CD4-positive, alpha-beta T cell (primary cell): ENCODE measurements at regions not wholly inside any gene's neighbourhood (a gene's known extent, or its start where the extent isn't known, plus 50 kb on each side); places are given as distances from the start of the nearest gene placed in this dataset.

Source experiments
- ATAC-seq: fragments of 200-7000 bp; cut with Tn5 transposase; one replicate; pipeline ENCODE4 v1.10.0; 2022; ENCODE audit warnings: mild to moderate bottlenecking; ENCODE audit not compliant: poor library complexity
- CTCF ChIA-PET: fragments of 350-600 bp; sonication (Branson Sonifier 250); formaldehyde crosslinking; loops from one replicate; lab custom pipeline; 2021; ENCODE audit warnings: antibody characterized with exemption, inconsistent platforms; lab: Charles Lee
- POLR2A ChIA-PET: fragments of 350-600 bp; sonication (Branson Sonifier 250); formaldehyde crosslinking; loops from one replicate; lab custom pipeline; 2021; ENCODE audit warnings: antibody characterized with exemption, inconsistent platforms; lab: Charles Lee
- DNase-seq, 14 experiments: peaks; one replicate each; pipeline ENCODE4 v3.0.0-alpha.2; 2013 to 2020; ENCODE audit warnings: mixed read lengths in 2 of 14
- H3K27ac ChIP-seq, 2 donors: one replicate each; pipeline versions ENCODE4 v1.5.1 to v1.7.0; 2013; ENCODE audit warnings: low read length in 2 of 2, low read depth in 1 of 2, mild to moderate bottlenecking in 1 of 2
- H3K27me3 ChIP-seq, 2 experiments: 1 replicate in 1 of 2; 2 replicates in 1 of 2; pipeline versions ENCODE4 v1.6.1 to v1.7.0; 2013; ENCODE audit warnings: low read length in 2 of 2, control low read depth in 1 of 2, mild to moderate bottlenecking in 1 of 2, moderate library complexity in 1 of 2; ENCODE audit not compliant: insufficient read depth in 2 of 2, control insufficient read depth in 1 of 2
- H3K36me3 ChIP-seq: one replicate; pipeline ENCODE4 v1.6.1; 2013; ENCODE audit warnings: low read length, control low read depth; ENCODE audit not compliant: insufficient read depth
- H3K4me1 ChIP-seq: one replicate; pipeline ENCODE4 v1.6.1; 2013; ENCODE audit warnings: low read length, control low read depth; ENCODE audit not compliant: insufficient read depth
- H3K4me3 ChIP-seq: one replicate; pipeline ENCODE4 v1.5.1; 2013; ENCODE audit warnings: mild to moderate bottlenecking, low read length, moderate library complexity
- H3K9me3 ChIP-seq, 2 experiments: 1 replicate in 1 of 2; 2 replicates in 1 of 2; pipeline versions ENCODE4 v1.6.1 to v1.7.0; 2013; ENCODE audit warnings: low read length in 2 of 2, mild to moderate bottlenecking in 2 of 2, control low read depth in 1 of 2, moderate library complexity in 1 of 2; ENCODE audit not compliant: control insufficient read depth in 1 of 2, insufficient read depth in 1 of 2
- H3K27ac Mint-ChIP-seq: one replicate; pipeline ENCODE4 v1.8.0; 2020; ENCODE audit warnings: mixed read lengths
- H3K27me3 Mint-ChIP-seq: one replicate; pipeline ENCODE4 v1.8.0; 2021; ENCODE audit warnings: mixed read lengths
- H3K36me3 Mint-ChIP-seq: one replicate; pipeline ENCODE4 v1.8.0; 2021; ENCODE audit warnings: low read depth, mixed read lengths
- H3K4me1 Mint-ChIP-seq: one replicate; pipeline ENCODE4 v1.8.0; 2021; ENCODE audit warnings: low read depth, mixed read lengths
- H3K4me3 Mint-ChIP-seq: one replicate; pipeline ENCODE4 v1.8.0; 2020; ENCODE audit warnings: mild to moderate bottlenecking, mixed read lengths
- H3K9me3 Mint-ChIP-seq: one replicate; pipeline ENCODE4 v1.8.0; 2020; ENCODE audit warnings: mixed read lengths
- intact Hi-C, 2 experiments: fragments of 100-400 bp; cut with DNase I in 1 of 2; cut with micrococcal nuclease in 1 of 2; formaldehyde crosslinking; loops; one replicate each; pipeline versions ENCODE4 v1.15.1 to v1.9.0; 2023 to 2025; cut with DNase I, micrococcal nuclease
- TF ChIP-seq, protein P1 (sequence below): fragments of 200-600 bp; IDR thresholded peaks from one replicate; pipeline ENCODE4 v1.8.0; 2022; ENCODE audit warnings: antibody characterized with exemption, mild to moderate bottlenecking

DNA sequence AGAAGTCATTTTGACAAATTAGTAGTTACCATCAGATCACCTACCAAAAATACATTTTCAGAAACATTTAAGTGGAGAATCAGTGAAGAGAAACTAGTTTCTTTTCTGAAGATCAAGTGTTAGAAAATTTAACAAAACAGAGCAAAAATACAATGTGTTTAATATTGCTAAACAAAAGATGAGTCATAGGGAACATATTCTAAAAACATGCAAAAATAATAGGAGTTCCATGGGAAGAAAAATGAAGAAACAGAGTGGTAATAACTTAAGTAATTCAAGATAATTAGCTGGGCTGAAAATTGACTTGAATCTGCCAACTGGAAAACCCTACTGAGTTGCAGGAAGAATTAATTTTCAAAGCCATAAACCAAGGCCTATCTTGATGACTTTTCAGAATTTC is 111.5 kb upstream of the KITLG start:
- H3K4me3 Mint-ChIP-seq: no peak overlapping the region
- TF ChIP-seq, protein P1, sequence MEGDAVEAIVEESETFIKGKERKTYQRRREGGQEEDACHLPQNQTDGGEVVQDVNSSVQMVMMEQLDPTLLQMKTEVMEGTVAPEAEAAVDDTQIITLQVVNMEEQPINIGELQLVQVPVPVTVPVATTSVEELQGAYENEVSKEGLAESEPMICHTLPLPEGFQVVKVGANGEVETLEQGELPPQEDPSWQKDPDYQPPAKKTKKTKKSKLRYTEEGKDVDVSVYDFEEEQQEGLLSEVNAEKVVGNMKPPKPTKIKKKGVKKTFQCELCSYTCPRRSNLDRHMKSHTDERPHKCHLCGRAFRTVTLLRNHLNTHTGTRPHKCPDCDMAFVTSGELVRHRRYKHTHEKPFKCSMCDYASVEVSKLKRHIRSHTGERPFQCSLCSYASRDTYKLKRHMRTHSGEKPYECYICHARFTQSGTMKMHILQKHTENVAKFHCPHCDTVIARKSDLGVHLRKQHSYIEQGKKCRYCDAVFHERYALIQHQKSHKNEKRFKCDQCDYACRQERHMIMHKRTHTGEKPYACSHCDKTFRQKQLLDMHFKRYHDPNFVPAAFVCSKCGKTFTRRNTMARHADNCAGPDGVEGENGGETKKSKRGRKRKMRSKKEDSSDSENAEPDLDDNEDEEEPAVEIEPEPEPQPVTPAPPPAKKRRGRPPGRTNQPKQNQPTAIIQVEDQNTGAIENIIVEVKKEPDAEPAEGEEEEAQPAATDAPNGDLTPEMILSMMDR: no peak
- no peak overlapping the region for H3K4me3 ChIP-seq
- H3K36me3 Mint-ChIP-seq: no peaks in the 10 kb centered on the region
- ATAC-seq: no peak
- H3K9me3 ChIP-seq: no peaks in the 10 kb centered on the region
- H3K36me3 ChIP-seq: no peaks in the 10 kb centered on the region
- H3K27ac ChIP-seq: no peak overlapping the region
- no peaks in the 10 kb centered on the region for H3K27me3 Mint-ChIP-seq
- intact Hi-C loops: no loop called here
- no peaks in the 10 kb centered on the region for H3K4me1 Mint-ChIP-seq
- H3K27me3 ChIP-seq: no peaks in the 10 kb centered on the region
- POLR2A ChIA-PET: no interaction called here
- no peaks in the 10 kb centered on the region for H3K4me1 ChIP-seq
- H3K27ac Mint-ChIP-seq: no peak overlapping the region
- no peak for DNase-seq
- H3K9me3 Mint-ChIP-seq: peaks cover 8% of the 10 kb centered on the region
- CTCF ChIA-PET: no interaction called here

DNA sequence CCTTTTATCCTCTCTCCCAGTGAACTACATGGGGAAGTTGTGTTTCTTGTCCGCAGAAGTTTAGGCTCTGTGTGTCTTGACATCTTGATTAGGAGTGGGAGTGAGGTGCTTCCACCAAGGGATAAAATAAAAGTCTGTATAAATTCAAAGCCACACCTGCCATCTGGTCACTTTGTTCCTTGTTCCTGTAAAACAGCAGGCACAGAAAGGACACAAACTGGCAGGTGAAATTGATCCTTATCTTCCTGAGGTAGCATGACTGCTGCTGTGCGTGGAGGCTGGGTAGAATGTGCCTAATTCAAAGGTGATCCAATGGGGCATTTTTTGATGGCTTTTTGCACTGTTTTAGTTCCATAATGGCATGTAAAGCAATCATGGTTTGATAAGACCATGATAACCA is 104.3 kb upstream of the KITLG start:
- TF ChIP-seq, protein P1: no peak
- no peak overlapping the region for H3K4me3 Mint-ChIP-seq
- no peak for ATAC-seq
- no peaks in the 10 kb centered on the region for H3K4me1 Mint-ChIP-seq
- no peak overlapping the region for H3K27ac Mint-ChIP-seq
- ChIA-PET CTCF (no interaction called here), POLR2A (no interaction called here)
- Histone ChIP-seq H3K27ac (no peak overlapping the region), H3K4me3 (no peak overlapping the region), H3K36me3 (no peaks in the 10 kb centered on the region), H3K4me1 (no peaks in the 10 kb centered on the region), H3K27me3 (peaks cover 0 to 4% of the 10 kb centered on the region in 2 experiments), H3K9me3 (no peaks in the 10 kb centered on the region)
- H3K27me3 Mint-ChIP-seq: no peaks in the 10 kb centered on the region
- intact Hi-C loops: no loop called here
- H3K9me3 Mint-ChIP-seq: no peaks in the 10 kb centered on the region
- H3K36me3 Mint-ChIP-seq: no peaks in the 10 kb centered on the region
- DNase-seq: no peak

DNA sequence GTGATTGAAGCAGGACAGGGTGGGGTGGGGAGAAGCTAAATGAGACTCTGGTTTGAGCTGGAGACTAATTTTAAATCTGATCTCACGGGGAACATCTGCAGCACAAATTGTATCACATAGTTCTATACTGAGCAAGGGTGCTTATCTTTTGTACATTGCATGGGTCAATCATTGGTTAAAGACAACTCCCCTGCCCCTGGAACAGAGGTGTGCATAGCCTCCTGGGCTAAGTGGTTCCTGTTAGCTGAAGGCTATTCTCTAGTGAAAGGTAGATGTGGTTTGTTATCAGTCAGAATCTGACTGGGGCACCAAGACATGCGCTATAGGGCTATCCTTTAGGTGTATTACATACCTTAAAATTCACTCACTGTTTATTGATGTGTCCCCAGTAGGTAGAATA is 103.9 kb upstream of the KITLG start:
- ChIA-PET POLR2A (no interaction called here), CTCF (no interaction called here)
- no peak for DNase-seq
- no peaks in the 10 kb centered on the region for H3K27me3 Mint-ChIP-seq
- H3K9me3 Mint-ChIP-seq: no peaks in the 10 kb centered on the region
- Histone ChIP-seq H3K27me3 (peaks cover 0 to 4% of the 10 kb centered on the region in 2 experiments), H3K9me3 (no peaks in the 10 kb centered on the region), H3K4me3 (no peak overlapping the region), H3K27ac (no peak overlapping the region), H3K4me1 (no peaks in the 10 kb centered on the region), H3K36me3 (no peaks in the 10 kb centered on the region)
- no peaks in the 10 kb centered on the region for H3K4me1 Mint-ChIP-seq
- no peak for ATAC-seq
- TF ChIP-seq, protein P1: no peak
- intact Hi-C loops: no loop called here
- H3K4me3 Mint-ChIP-seq: no peak overlapping the region
- no peak overlapping the region for H3K27ac Mint-ChIP-seq
- H3K36me3 Mint-ChIP-seq: no peaks in the 10 kb centered on the region
